ENCODE measurements at regions not wholly inside any gene's neighbourhood (a gene's known extent, or its start where the extent isn't known, plus 50 kb on each side); places are given as distances from the start of the nearest gene placed in this dataset.

DNA sequence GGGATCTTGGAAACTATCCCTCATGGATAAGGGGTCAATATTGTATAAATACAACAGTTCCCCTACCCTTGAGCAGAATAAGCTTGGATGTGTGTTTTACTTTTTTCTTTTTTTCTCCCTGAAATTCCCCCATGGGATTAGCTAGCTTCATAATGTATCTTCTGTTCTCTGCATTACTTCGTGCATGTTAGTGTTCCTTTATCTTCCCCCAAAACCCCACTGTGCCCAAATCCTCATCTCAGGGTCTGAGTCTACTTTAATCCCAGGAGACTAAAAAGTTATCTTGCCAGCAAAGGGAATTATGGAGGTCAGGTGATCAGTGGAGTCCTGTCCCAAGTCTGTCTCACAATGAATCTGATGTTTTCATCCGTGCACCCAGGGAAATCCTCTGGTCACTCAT is 217.5 kb upstream of the CNTNAP4 start:
- TF ChIP-seq POLR2A (IDR thresholded peaks at IDR 0.05) (no peak), POLR2AphosphoS5 (IDR thresholded peaks at IDR 0.05) (no peak)
- TF ChIP-seq, protein P1, sequence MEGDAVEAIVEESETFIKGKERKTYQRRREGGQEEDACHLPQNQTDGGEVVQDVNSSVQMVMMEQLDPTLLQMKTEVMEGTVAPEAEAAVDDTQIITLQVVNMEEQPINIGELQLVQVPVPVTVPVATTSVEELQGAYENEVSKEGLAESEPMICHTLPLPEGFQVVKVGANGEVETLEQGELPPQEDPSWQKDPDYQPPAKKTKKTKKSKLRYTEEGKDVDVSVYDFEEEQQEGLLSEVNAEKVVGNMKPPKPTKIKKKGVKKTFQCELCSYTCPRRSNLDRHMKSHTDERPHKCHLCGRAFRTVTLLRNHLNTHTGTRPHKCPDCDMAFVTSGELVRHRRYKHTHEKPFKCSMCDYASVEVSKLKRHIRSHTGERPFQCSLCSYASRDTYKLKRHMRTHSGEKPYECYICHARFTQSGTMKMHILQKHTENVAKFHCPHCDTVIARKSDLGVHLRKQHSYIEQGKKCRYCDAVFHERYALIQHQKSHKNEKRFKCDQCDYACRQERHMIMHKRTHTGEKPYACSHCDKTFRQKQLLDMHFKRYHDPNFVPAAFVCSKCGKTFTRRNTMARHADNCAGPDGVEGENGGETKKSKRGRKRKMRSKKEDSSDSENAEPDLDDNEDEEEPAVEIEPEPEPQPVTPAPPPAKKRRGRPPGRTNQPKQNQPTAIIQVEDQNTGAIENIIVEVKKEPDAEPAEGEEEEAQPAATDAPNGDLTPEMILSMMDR (IDR thresholded peaks at IDR 0.05) = no peak
